CD4-positive, alpha-beta T cell treated with Interleukin-12 subunit alpha and Interleukin-12 subunit beta, for 1 hour (primary cell): ENCODE measurements at regions not wholly inside any gene's neighbourhood (a gene's known extent, or its start where the extent isn't known, plus 50 kb on each side); places are given as distances from the start of the nearest gene placed in this dataset.

Experiments used
- DNase-seq: peaks from one replicate; pipeline ENCODE4 v3.0.0-alpha.2; 2020

- no peak for DNase-seq
Measured at GRCh38 chr10:109474812-109475211, 448.5 kb downstream of the XPNPEP1 start.

- DNase-seq: no peak
Measured at GRCh38 chr10:109474261-109474660, 449.1 kb downstream of the XPNPEP1 start.

GRCh38 chr10:109467551-109467950 is 455.8 kb downstream of the XPNPEP1 start:
- DNase-seq: no peak

GRCh38 chr10:109464949-109465348 is 458.4 kb downstream of the XPNPEP1 start:
- no peak for DNase-seq

GRCh38 chr10:109457302-109457638 is 466.0 kb downstream of the XPNPEP1 start:
- DNase-seq: no peak

GRCh38 chr10:109456566-109457301 is 466.6 kb downstream of the XPNPEP1 start:
- DNase-seq: no peak

- DNase-seq: no peak
Measured at GRCh38 chr10:109454691-109455090, 468.6 kb downstream of the XPNPEP1 start.

- DNase-seq: no peak
Measured at GRCh38 chr10:109451879-109452278, 471.4 kb downstream of the XPNPEP1 start.

GRCh38 chr10:109450702-109451101 is 472.6 kb downstream of the XPNPEP1 start:
- no peak for DNase-seq

- no peak for DNase-seq
Measured at GRCh38 chr10:109433434-109433833, 489.9 kb downstream of the XPNPEP1 start.

GRCh38 chr10:109432281-109432680 is 491.0 kb downstream of the XPNPEP1 start:
- DNase-seq: no peak

- no peak for DNase-seq
Measured at GRCh38 chr10:109430799-109431198, 492.5 kb downstream of the XPNPEP1 start.

GRCh38 chr10:109430043-109430760 is 493.1 kb downstream of the XPNPEP1 start:
- DNase-seq: no peak

- no peak for DNase-seq
Measured at GRCh38 chr10:109428775-109429491, 494.4 kb downstream of the XPNPEP1 start.

- DNase-seq: no peak
Measured at GRCh38 chr10:109427411-109427810, 495.9 kb downstream of the XPNPEP1 start.

- no peak for DNase-seq
Measured at GRCh38 chr10:109426987-109427386, 496.3 kb downstream of the XPNPEP1 start.

GRCh38 chr10:109418795-109419194 is 504.5 kb downstream of the XPNPEP1 start:
- no peak for DNase-seq

GRCh38 chr10:109417803-109418202 is 505.5 kb downstream of the XPNPEP1 start:
- DNase-seq: no peak

- no peak for DNase-seq
Measured at GRCh38 chr10:109412353-109412752, 511.0 kb downstream of the XPNPEP1 start.

- no peak for DNase-seq
Measured at GRCh38 chr10:109411917-109412316, 511.4 kb downstream of the XPNPEP1 start.

GRCh38 chr10:109405338-109405737 is 518.0 kb downstream of the XPNPEP1 start:
- DNase-seq: no peak

- DNase-seq: no peak
Measured at GRCh38 chr10:109403551-109403950, 519.8 kb downstream of the XPNPEP1 start.

GRCh38 chr10:109393425-109393824 is 529.9 kb downstream of the XPNPEP1 start:
- no peak for DNase-seq

- no peak for DNase-seq
Measured at GRCh38 chr10:109386921-109387320, 536.4 kb downstream of the XPNPEP1 start.
